NCI-H2081 treated with DMSO at 0.1 percent for 48 hours (cell line): ENCODE measurements at regions not wholly inside any gene's neighbourhood (a gene's known extent, or its start where the extent isn't known, plus 50 kb on each side); places are given as distances from the start of the nearest gene placed in this dataset.
"Not testable (repeated sequence)": the region's sequence is repeated elsewhere in the genome, so short reads cannot be mapped to it uniquely, and the experiment has no call there.

Source experiments
- DNase-seq: peaks from one replicate; lab custom pipeline; 2025; lab: John Stamatoyannopoulos, UW

- no peak for DNase-seq
Measured at GRCh38 chr5:1731091-1731639, 68.5 kb downstream of the MRPL36 start.

DNA sequence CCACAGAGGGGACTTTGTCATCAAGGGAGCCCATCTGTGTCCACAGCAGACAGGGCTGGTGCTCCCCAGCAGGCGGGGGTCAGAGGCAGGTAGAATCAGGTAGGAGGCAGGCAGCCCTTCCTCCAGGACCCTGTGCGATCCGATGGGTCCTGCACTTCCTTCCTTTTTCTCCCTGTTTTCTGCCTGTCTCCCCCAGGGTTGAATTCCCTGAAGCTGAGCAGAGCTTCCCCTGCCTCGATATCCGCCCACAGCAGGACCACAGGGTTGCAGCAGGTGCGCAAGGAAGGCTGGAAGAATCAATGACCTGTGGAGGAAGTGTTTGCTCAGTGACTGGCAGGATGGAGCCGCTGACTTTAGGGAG is 69.2 kb downstream of the MRPL36 start:
- no peak for DNase-seq

GRCh38 chr5:1729641-1730486 is 69.8 kb downstream of the MRPL36 start:
- DNase-seq, result no peak

DNA sequence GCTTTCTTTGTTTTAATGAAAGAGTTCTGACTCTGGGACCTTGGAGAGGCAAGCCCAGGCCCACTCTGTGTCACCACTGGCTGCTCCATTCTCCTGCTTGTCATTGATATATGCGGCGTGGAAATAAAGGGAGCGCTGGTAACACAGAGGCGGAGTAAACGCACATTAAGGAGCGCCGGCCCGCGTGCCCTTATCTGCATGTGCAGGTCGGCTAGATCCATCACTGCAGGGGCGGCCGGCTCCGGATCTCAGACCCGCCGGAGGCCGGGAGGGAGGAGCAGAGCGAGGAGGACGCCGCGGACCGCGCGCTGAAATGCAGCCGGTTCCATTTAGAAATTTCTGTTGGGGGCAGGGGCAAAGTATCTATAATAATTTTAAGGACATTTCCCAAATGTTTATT is 70.8 kb downstream of the MRPL36 start:
- DNase-seq, result no peak

GRCh38 chr5:1727571-1727970 is 72.1 kb downstream of the MRPL36 start:
- DNase-seq, result no peak

DNA sequence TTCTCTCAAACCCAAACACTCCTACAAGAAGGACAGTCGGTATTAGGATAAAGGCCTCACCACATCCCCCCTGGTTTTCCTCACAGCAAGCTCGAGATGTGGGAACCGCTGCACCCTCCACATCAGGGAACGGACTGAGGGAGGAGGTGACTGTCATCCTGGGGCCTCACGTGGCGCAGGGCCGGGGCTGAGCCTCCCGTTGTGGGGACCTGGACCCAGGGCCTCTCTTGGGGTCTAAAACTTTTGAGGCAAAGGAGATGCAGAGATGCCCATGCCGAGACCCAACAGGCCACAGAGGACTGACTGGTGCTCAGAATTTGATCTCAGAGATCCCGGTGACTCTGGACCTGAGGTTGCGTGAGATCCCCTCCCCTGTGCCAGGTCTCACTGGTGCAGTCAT is 72.7 kb downstream of the MRPL36 start:
- no peak for DNase-seq

GRCh38 chr5:1726469-1726865 is 73.2 kb downstream of the MRPL36 start:
- DNase-seq, result no peak

- DNase-seq, result no peak
Measured at GRCh38 chr5:1725641-1726468, 73.8 kb downstream of the MRPL36 start.

GRCh38 chr5:1724822-1725602 is 74.6 kb downstream of the MRPL36 start:
- no peak for DNase-seq

GRCh38 chr5:1723957-1724821 is 75.4 kb downstream of the MRPL36 start:
- no peak for DNase-seq

DNA sequence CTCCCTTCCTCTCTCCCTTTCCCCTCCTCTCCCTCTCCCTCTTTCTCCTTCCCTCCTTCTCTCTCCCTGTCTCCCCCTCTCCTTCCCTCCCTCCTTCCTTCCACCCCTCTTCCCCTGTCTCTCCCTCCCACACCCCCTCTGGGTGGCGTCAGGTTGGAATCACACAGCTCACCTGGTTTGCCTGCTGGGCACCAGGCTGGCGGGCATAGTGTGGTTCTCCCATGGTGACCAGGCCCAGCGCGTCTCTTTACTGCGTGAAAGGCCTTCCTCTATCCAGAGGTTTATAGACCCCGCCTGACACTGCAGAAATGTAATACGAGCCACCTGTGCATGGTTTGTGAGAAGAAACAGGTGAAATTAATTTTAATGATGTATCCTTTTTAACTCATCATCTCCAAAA is 76.2 kb downstream of the MRPL36 start:
- DNase-seq, result no peak

GRCh38 chr5:1722877-1723276 is 76.8 kb downstream of the MRPL36 start:
- DNase-seq, result no peak

DNA sequence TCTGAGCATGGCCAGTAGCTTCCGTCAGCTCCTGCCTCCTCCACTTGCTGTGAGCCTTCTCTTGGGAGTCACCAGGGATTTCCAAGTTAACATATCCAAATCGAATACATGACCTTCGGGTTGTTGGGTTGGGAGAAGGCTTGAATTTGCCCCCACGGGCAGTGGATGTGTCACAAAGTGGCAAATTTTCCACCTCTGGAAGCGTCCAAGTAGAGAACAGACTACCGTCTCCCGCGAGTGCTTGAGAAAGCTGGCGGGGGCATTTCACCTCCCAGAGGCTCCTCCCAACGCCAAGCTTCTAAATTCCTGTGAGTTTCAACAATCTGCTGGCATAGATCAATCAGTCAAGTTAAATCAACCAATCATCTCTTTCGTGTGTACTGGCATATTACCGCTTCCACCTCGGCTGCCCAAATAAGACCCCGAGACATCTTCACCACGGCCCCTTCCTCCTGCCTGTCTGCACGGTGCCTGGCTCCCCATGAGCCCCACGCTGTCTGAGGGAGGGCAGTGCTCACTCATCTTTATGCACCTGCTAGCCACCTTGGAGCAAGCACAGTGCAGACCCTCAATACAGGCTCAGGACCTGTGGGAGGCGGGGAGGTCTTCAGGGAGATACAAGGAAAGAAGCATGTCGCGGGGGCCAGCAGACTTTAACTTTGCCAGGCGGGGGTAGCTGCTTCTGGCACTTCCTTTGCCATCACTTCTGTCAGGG is 79.1 kb downstream of the MRPL36 start:
- no peak for DNase-seq

DNA sequence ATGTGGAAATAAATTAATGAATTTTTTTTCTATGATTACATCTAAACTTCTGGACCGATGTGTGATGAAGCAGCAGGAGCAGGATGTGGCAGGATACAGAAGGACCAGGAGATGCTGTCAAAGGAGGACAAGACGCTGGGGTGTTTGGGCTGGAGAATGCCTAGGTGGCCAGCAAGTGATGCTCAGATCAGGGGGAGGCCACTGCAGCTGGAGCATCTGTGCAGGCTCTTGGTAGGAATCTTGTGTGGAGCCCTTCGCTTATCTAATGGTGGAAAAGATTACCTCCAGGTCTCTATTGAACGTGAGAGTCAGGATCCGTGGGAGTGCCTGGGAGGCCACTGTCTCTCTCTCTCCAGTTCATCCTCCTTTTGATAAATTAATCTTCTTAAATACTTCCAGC is 79.8 kb downstream of the MRPL36 start:
- DNase-seq, result no peak

- no peak for DNase-seq
Measured at GRCh38 chr5:1718669-1719068, 81.0 kb downstream of the MRPL36 start.

DNA sequence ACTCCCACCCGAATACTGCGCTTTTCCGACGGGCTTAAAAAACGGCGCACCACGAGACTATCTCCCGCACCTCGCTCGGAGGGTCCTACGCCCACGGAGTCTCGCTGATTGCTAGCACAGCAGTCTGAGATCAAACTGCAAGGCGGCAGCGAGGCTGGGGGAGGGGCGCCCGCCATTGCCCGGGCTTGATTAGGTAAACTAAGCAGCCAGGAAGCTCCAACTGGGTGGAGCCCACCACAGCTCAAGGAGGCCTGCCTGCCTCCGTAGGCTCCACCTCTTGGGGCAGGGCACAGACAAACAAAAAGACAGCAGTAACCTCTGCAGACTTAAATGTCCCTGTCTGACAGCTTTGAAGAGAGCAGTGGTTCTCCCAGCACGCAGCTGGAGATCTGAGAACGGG is 89.5 kb downstream of the MRPL36 start:
- not testable (repeated sequence) for DNase-seq

- no peak for DNase-seq
Measured at GRCh38 chr5:1709171-1709803, 90.3 kb downstream of the MRPL36 start.

DNA sequence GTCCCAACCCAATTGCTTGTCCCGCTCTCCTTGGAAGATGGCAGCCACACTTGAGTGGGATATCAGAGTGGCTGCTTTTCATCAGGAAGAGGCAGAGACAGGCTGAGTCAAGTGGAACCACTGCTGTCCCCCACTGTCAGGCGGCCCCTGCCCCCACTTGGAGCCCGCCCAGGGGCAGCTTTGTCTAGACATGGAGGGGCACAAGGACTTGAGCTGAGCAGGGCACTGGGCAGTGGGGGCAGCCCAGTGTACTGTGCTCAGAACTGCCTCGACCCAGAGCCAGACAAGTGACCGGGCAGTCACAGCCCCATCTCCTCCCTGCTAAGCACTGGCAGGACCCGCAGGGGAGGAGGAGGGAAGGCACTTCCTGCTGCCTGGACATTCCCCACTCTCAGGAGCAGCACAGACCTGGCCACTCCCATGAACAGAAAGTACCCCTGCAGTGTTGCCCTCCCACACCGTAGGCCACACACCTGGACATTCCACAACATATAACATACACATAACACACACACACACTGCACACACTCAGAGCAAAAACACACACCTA is 91.0 kb downstream of the MRPL36 start:
- no peak for DNase-seq

DNA sequence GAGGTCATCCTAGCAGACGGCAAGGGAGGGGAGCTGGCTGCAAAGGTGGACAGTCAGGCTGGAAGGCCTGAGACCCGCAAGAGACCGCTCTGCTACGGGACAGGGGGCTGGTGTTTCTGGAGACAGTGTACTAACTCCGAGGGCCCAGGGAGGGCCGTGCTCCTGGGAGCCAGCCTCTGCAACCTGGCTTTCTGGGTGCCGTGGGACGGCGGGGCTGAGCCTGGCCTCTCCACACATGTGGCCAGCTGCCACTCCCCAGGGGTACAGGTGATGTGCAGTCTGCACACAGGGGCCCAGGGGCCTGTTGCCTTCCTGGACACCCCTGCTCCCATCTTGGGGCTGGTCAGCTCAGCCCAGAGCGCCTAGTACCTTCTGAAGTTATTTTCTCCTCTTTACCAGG is 92.2 kb downstream of the MRPL36 start:
- no peak for DNase-seq

DNA sequence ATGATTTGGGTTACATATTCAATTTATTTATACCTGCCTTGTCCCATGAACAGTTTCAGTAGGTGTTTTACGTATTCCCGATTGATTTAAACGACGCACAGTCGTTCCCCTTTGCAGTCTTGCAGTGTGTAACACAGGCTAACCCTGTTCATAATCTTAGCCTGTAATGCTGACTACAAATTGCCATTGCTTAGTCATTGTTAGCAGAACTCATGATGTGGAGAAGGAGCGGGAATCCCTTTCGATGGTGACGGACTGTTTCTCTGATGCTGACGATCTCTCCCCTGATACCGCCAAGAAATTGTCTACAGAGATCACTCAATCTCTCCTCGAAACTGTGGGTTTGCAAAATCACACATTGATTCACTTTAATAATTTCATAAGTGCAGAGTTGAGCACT is 93.2 kb downstream of the MRPL36 start:
- no peak for DNase-seq
